Brain microvascular endothelial cell (primary cell): ENCODE measurements at regions not wholly inside any gene's neighbourhood (a gene's known extent, or its start where the extent isn't known, plus 50 kb on each side); places are given as distances from the start of the nearest gene placed in this dataset.

ENCODE experiments used
- DNase-seq: peaks from one replicate; pipeline ENCODE4 v3.0.0-alpha.2; 2020
- H3K27ac ChIP-seq: fragments of 250-450 bp; sonication (Bioruptor Pico); 2 replicates; pipeline ENCODE4 v1.5.1; 2020; ENCODE audit warnings: mild to moderate bottlenecking, moderate library complexity
- H3K27me3 ChIP-seq: fragments of 250-450 bp; sonication (Bioruptor Pico); replicated peaks from 2 replicates; pipeline ENCODE4 v1.5.1; 2020; ENCODE audit warnings: mild to moderate bottlenecking
- H3K36me3 ChIP-seq: fragments of 250-450 bp; sonication (Bioruptor Pico); replicated peaks from 2 replicates; pipeline ENCODE4 v1.5.1; 2020; ENCODE audit warnings: mild to moderate bottlenecking
- H3K4me3 ChIP-seq: 2 replicates; pipeline ENCODE4 v1.5.1; 2011; ENCODE audit warnings: low read depth, mild to moderate bottlenecking, control low read depth, low read length, moderate library complexity
- in situ Hi-C: cut with HindIII; loops from 2 replicates; pipeline ENCODE4 v1.10.0; 2017; ENCODE audit warnings: low sequenced_read_pairs, low pct_ligation_motif_present
- TF ChIP-seq, protein P1 (sequence below): IDR thresholded peaks from 2 replicates; pipeline ENCODE4 v1.5.1; 2011; ENCODE audit warnings: low read depth, mild to moderate bottlenecking, moderate library complexity, low read length, control low read depth, inconsistent platforms; ENCODE audit errors: missing control alignments

DNA sequence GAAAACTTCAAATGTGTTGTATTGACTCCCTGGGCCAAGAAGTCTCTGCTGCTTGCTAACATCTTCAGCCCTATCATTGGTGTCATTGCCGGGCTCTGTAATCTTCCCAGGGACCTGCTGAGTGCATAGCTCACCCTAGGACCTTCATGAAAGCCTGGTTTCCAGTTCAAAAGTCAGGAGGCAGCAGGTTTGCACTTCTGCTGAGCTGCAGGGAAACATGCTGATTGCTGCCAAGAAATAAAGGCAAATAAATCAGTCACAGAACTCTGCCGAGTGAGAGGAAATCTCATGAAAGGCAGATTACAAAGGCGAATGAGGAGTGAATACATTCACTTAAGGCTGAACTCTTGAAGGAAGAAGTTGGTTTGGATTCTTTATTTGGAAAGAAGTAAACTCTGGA is 1947.6 kb upstream of the CELF4 start:
- H3K4me3 ChIP-seq = no peak overlapping the region
- no peaks in the 10 kb centered on the region for H3K36me3 ChIP-seq
- TF ChIP-seq, protein P1, sequence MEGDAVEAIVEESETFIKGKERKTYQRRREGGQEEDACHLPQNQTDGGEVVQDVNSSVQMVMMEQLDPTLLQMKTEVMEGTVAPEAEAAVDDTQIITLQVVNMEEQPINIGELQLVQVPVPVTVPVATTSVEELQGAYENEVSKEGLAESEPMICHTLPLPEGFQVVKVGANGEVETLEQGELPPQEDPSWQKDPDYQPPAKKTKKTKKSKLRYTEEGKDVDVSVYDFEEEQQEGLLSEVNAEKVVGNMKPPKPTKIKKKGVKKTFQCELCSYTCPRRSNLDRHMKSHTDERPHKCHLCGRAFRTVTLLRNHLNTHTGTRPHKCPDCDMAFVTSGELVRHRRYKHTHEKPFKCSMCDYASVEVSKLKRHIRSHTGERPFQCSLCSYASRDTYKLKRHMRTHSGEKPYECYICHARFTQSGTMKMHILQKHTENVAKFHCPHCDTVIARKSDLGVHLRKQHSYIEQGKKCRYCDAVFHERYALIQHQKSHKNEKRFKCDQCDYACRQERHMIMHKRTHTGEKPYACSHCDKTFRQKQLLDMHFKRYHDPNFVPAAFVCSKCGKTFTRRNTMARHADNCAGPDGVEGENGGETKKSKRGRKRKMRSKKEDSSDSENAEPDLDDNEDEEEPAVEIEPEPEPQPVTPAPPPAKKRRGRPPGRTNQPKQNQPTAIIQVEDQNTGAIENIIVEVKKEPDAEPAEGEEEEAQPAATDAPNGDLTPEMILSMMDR = no peak
- no peaks in the 10 kb centered on the region for H3K27me3 ChIP-seq
- in situ Hi-C loops = no loop called here
- H3K27ac ChIP-seq = no peak overlapping the region
- DNase-seq = no peak

DNA sequence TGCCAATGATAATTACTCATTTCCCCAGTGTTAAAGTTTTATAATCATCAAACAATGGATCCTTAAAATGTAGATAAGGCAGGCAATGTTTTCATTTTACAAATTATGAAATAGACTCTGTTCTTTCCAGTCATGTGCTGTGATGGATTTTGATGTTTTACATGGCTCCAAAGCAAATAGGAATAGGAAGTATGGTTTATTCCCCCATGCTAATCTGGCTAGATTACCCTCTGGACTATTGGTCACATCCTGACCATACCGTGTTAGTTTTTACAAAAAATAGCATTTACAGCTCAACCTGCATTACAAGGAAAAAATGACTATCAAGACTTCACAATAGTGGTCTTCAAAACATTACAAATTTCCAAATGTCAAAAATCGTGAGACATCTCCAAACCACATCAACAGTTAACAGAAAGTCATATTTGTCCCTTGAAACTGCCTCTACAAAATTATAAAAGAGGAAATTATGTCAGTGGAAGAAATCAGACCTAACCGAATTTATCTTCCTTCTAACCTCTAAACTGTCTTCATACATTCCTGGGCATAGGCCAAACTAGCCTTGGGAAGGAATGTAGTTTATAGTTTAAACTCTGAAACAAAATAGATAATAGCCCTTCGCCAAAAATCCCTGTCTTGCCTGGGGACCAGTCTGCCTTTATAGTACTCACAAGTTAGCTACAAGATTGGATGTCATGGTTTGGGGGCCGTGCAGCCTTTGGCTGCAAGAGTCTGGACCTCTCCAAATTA is 1941.2 kb upstream of the CELF4 start:
- TF ChIP-seq, protein P1 = no peak
- Histone ChIP-seq H3K27ac (no peak overlapping the region), H3K36me3 (no peaks in the 10 kb centered on the region), H3K27me3 (no peaks in the 10 kb centered on the region), H3K4me3 (no peak overlapping the region)
- no peak for DNase-seq
- in situ Hi-C loops = no loop called here

DNA sequence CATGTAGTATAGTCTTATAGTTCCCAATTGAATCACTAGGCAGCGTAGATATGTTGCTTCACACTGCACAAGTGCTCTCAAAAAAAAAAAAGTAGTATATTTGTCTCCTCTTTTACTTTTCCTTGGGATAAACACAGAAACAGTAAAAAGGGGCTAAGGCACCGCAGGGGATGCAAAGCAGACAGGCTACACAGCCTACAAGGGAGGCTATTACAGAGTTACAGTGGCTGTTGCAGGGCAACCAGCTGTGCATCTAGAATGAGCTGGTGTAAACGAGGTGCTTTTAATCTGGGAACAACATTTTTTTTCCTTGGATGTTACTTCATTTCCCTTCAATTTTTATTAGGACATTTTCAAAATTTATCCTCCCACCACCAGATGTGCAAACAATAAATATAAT is 1934.7 kb upstream of the CELF4 start:
- H3K36me3 ChIP-seq = no peaks in the 10 kb centered on the region
- in situ Hi-C loops = no loop called here
- H3K27me3 ChIP-seq = no peaks in the 10 kb centered on the region
- no peak for DNase-seq
- no peak overlapping the region for H3K27ac ChIP-seq
- TF ChIP-seq, protein P1 = no peak
- H3K4me3 ChIP-seq = no peak overlapping the region

DNA sequence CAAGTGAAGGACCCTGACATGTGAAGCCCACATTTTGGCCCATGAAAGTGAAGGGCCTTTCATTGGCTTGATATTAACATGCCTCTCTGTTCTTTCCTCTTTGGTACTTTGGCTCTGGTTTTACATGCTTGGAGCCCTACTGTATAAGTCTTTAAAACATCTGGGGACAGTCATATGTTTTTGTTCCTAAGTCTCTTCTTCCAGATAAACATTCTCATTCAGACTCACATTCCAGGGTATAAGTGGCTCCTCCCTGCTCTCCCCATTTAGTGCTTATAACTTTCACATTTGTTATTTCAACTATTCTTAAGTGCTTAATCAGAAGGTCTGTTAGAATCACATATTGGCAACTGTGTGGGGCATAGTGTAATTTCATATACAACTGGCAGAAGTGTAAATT is 1932.2 kb upstream of the CELF4 start:
- in situ Hi-C loops = no loop called here
- TF ChIP-seq, protein P1 = no peak
- Histone ChIP-seq H3K4me3 (no peak overlapping the region), H3K27me3 (no peaks in the 10 kb centered on the region), H3K36me3 (no peaks in the 10 kb centered on the region), H3K27ac (no peak overlapping the region)
- no peak for DNase-seq

DNA sequence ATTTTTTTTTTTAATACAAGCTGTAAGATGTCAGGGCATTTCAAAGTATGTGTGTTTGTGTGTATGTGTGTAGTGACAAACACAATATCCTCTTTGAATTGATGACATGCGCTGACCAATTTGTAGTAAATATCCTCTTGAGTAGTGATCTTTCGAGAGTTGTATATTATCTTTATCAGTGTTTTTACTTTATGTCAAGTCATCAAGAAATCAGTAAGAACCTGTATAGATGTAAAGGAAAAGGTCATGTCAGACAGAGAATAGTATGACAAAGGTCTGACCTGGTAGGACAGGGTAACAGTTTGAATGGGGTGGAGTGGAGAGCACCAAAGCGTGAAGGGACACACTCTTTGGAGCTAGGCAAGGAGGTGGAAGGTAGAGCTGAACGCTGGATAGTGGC is 1931.4 kb upstream of the CELF4 start:
- Histone ChIP-seq H3K27ac (no peak overlapping the region), H3K36me3 (no peaks in the 10 kb centered on the region), H3K27me3 (no peaks in the 10 kb centered on the region), H3K4me3 (no peak overlapping the region)
- DNase-seq = no peak
- TF ChIP-seq, protein P1 = no peak
- in situ Hi-C loops = no loop called here

DNA sequence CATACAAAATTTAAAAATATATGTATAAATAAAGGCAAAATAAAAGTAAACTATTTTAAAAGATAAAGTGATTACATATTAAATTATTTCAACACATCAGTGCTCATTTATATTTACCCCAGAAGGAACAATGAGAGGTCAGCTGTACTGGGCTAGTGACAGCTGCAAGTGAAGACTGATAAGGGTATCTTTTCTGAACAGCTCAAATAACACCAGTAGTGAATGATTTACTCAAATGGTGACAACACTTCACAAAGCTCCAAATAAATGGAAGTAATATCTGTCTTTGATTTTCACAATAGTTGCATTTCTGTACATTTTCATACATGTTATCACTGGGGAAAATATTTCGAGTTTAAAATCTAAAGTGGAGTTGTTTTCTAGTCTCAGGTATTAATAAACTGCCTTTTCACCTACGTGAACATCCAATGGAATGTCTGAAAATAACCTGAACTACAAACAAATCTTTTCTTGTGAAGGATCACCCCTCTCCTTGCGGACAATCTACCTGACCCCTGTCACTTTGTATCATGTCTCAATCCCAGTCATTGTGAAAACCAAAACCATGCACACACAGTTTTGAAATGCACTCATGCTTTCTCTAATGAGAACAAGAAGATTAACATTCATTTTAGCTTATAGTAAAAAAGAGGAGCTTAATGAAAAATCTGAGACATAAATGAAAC is 1928.8 kb upstream of the CELF4 start:
- no peak for DNase-seq
- in situ Hi-C loops = no loop called here
- no peak overlapping the region for H3K27ac ChIP-seq
- TF ChIP-seq, protein P1 = no peak
- no peaks in the 10 kb centered on the region for H3K27me3 ChIP-seq
- H3K36me3 ChIP-seq = no peaks in the 10 kb centered on the region
- no peak overlapping the region for H3K4me3 ChIP-seq
